HepG2 (cell line): ENCODE measurements at regions not wholly inside any gene's neighbourhood (a gene's known extent, or its start where the extent isn't known, plus 50 kb on each side); places are given as distances from the start of the nearest gene placed in this dataset.

Experiments used
- DDIT3 ChIP-seq: sonication (generic); formaldehyde crosslinking; IDR thresholded peaks from 2 replicates; pipeline ENCODE4 v1.4.0; 2020; ENCODE audit warnings: mild to moderate bottlenecking, missing genetic modification reagents
- FIP1L1 ChIP-seq: fragments of 200-400 bp; formaldehyde crosslinking; IDR thresholded peaks from 2 replicates; pipeline ENCODE4 v1.6.1; 2018; ENCODE audit warnings: low read depth, mild to moderate bottlenecking, low read length, moderate library complexity, borderline replicate concordance; ENCODE audit not compliant: insufficient read depth
- NR0B2 ChIP-seq: sonication (generic); formaldehyde crosslinking; IDR thresholded peaks from 2 replicates; pipeline ENCODE4 v1.4.0; 2020; ENCODE audit warnings: mild to moderate bottlenecking, missing genetic modification reagents
- ZBTB49 ChIP-seq: sonication (generic); formaldehyde crosslinking; IDR thresholded peaks from 2 replicates; pipeline ENCODE4 v1.4.0; 2020; ENCODE audit warnings: missing genetic modification reagents, borderline replicate concordance
- ZNF326 ChIP-seq: sonication (generic); formaldehyde crosslinking; IDR thresholded peaks from 2 replicates; pipeline ENCODE4 v1.4.0; 2020; ENCODE audit warnings: missing genetic modification reagents, borderline replicate concordance
- ZNF329 ChIP-seq: sonication (generic); formaldehyde crosslinking; IDR thresholded peaks from 2 replicates; pipeline ENCODE4 v1.9.0; 2021; ENCODE audit warnings: low read depth, mild to moderate bottlenecking, missing genetic modification reagents
- ZNF530 ChIP-seq: sonication (generic); formaldehyde crosslinking; IDR thresholded peaks from 2 replicates; pipeline ENCODE4 v1.5.0; 2020; ENCODE audit warnings: low read depth, mild to moderate bottlenecking, missing genetic modification reagents
- ZNF766 ChIP-seq: sonication (generic); formaldehyde crosslinking; IDR thresholded peaks from 2 replicates; pipeline ENCODE4 v1.5.0; 2020; ENCODE audit warnings: missing genetic modification reagents, borderline replicate concordance

- TF ChIP-seq FIP1L1: no peak
- TF ChIP-seq ZNF530: no peak
- no peak for TF ChIP-seq DDIT3 (CRISPR knock-in tag)
- TF ChIP-seq ZNF766 (CRISPR knock-in tag): no peak
- TF ChIP-seq ZBTB49 (CRISPR knock-in tag): no peak
- no peak for TF ChIP-seq NR0B2
- no peak for TF ChIP-seq ZNF329 (CRISPR knock-in tag)
- no peak for TF ChIP-seq ZNF326 (CRISPR knock-in tag)
Observed at GRCh38 chrY:19816053-19816823, 71.7 kb upstream of the KDM5D start (continued).
